NT2/D1 (cell line): ENCODE measurements at regions not wholly inside any gene's neighbourhood (a gene's known extent, or its start where the extent isn't known, plus 50 kb on each side); places are given as distances from the start of the nearest gene placed in this dataset.

ENCODE experiments used
- DNase-seq: peaks from one replicate; pipeline ENCODE4 v3.0.0-alpha.2; 2011; ENCODE audit warnings: low read depth, low spot score
- H3K27me3 ChIP-seq: 2 replicates; pipeline ENCODE4 v1.6.0; 2011; ENCODE audit warnings: mild to moderate bottlenecking; ENCODE audit not compliant: insufficient read length, insufficient read depth
- H3K36me3 ChIP-seq: 2 replicates; pipeline ENCODE4 v1.6.1; 2011; ENCODE audit warnings: mild to moderate bottlenecking, low read length, mixed read lengths; ENCODE audit not compliant: insufficient read depth, insufficient read length
- H3K4me1 ChIP-seq: 2 replicates; pipeline ENCODE4 v1.5.1; 2011; ENCODE audit not compliant: insufficient read depth, insufficient read length
- H3K4me3 ChIP-seq: 2 replicates; pipeline ENCODE4 v1.5.1; 2011; ENCODE audit warnings: low read depth; ENCODE audit not compliant: insufficient read length
- H3K9ac ChIP-seq: 2 replicates; pipeline ENCODE4 v1.6.0; 2011; ENCODE audit warnings: low read depth; ENCODE audit not compliant: insufficient read length
- H3K9me3 ChIP-seq: 2 replicates; pipeline ENCODE4 v1.5.1; 2011; ENCODE audit warnings: mild to moderate bottlenecking, low read length; ENCODE audit not compliant: insufficient read depth
- SUZ12 ChIP-seq: IDR thresholded peaks from 2 replicates; pipeline ENCODE4 v1.6.1; 2011; ENCODE audit not compliant: insufficient read length, insufficient read depth; ENCODE audit errors: extremely low read depth
- YY1 ChIP-seq: IDR thresholded peaks from 2 replicates; pipeline ENCODE4 v1.6.1; 2011; ENCODE audit not compliant: insufficient read length, insufficient read depth
- ZNF274 ChIP-seq: IDR thresholded peaks from 2 replicates; pipeline ENCODE4 v1.6.1; 2011; ENCODE audit warnings: mild to moderate bottlenecking, low read depth, low read length

GRCh38 chr15:25051399-25052154, 96.8 kb downstream of the SNRPN start:
- peaks cover 99% of the 10 kb centered on the region for H3K9me3 ChIP-seq
- H3K4me3 ChIP-seq: no peak overlapping the region
- H3K4me1 ChIP-seq: no peaks in the 10 kb centered on the region
- TF ChIP-seq YY1 (no peak), ZNF274 (peak; percentile 66)
- H3K27me3 ChIP-seq: no peaks in the 10 kb centered on the region
- peaks cover 84% of the 10 kb centered on the region for H3K36me3 ChIP-seq
- DNase-seq: no peak
- H3K9ac ChIP-seq: no peak overlapping the region

GRCh38 chr15:25052191-25052999, 97.6 kb downstream of the SNRPN start:
- Histone ChIP-seq H3K36me3 (peaks cover 90% of the 10 kb centered on the region), H3K9ac (no peak overlapping the region), H3K9me3 (peaks cover 99% of the 10 kb centered on the region), H3K27me3 (no peaks in the 10 kb centered on the region), H3K4me1 (no peaks in the 10 kb centered on the region), H3K4me3 (no peak overlapping the region)
- DNase-seq: no peak
- no peak for TF ChIP-seq YY1
- no peak for TF ChIP-seq SUZ12
- TF ChIP-seq ZNF274: no peak

- DNase-seq: no peak
- Histone ChIP-seq H3K36me3 (peaks cover 90% of the 10 kb centered on the region), H3K4me3 (no peak overlapping the region), H3K4me1 (no peaks in the 10 kb centered on the region), H3K9ac (no peak overlapping the region), H3K9me3 (peaks cover 99% of the 10 kb centered on the region), H3K27me3 (no peaks in the 10 kb centered on the region)
- TF ChIP-seq ZNF274 (no peak), SUZ12 (no peak), YY1 (no peak)
Measured at GRCh38 chr15:25053000-25053815, 98.4 kb downstream of the SNRPN start.

GRCh38 chr15:25054329-25054728, 99.5 kb downstream of the SNRPN start:
- Histone ChIP-seq H3K36me3 (peaks cover 96% of the 10 kb centered on the region), H3K4me3 (no peak overlapping the region), H3K27me3 (no peaks in the 10 kb centered on the region), H3K9me3 (peaks cover 100% of the 10 kb centered on the region), H3K9ac (no peak overlapping the region), H3K4me1 (no peaks in the 10 kb centered on the region)
- DNase-seq: no peak
- TF ChIP-seq SUZ12: no peak
- no peak for TF ChIP-seq ZNF274
- no peak for TF ChIP-seq YY1

- H3K36me3 ChIP-seq: peaks cover 100% of the 10 kb centered on the region
- TF ChIP-seq YY1 (no peak), ZNF274 (no peak), SUZ12 (no peak)
Measured at GRCh38 chr15:25054943-25055342, 100.2 kb downstream of the SNRPN start.

GRCh38 chr15:25055356-25056068, 100.7 kb downstream of the SNRPN start:
- Histone ChIP-seq H3K9me3 (peaks cover 100% of the 10 kb centered on the region), H3K4me1 (no peaks in the 10 kb centered on the region), H3K4me3 (no peak overlapping the region), H3K9ac (no peak overlapping the region), H3K27me3 (no peaks in the 10 kb centered on the region), H3K36me3 (peaks cover 100% of the 10 kb centered on the region)
- no peak for DNase-seq
- TF ChIP-seq SUZ12 (no peak), ZNF274 (no peak), YY1 (no peak)

More at GRCh38 chr15:25054943-25055342, 100.2 kb downstream of the SNRPN start:
- H3K4me3 ChIP-seq: no peak overlapping the region
- H3K27me3 ChIP-seq: no peaks in the 10 kb centered on the region
- no peaks in the 10 kb centered on the region for H3K4me1 ChIP-seq
- H3K9ac ChIP-seq: no peak overlapping the region
- H3K9me3 ChIP-seq: peaks cover 100% of the 10 kb centered on the region
- DNase-seq: no peak
